ENCODE measurements at regions not wholly inside any gene's neighbourhood (a gene's known extent, or its start where the extent isn't known, plus 50 kb on each side); places are given as distances from the start of the nearest gene placed in this dataset.

- H3K4me2 ChIP-seq (replicated peaks; ENCODE audit: extremely low read depth, low read length, poor library complexity, severe bottlenecking): no peak overlapping the region
- peaks cover 1% of the 10 kb centered on the region in 3 donors for H3K27me3 Mint-ChIP-seq (ENCODE audit: low read depth in 3 of 3)
- H3K4me3 Mint-ChIP-seq: no peak overlapping the region
Measured at GRCh38 chr18:7497081-7497480, 70.0 kb upstream of the PTPRM start.

GRCh38 chr18:7511106-7511505, 56.0 kb upstream of the PTPRM start:
- DNase-seq: no peak
- H3K4me1 Mint-ChIP-seq: no peaks in the 10 kb centered on the region
- H2AFZ ChIP-seq (ENCODE audit: insufficient read depth, low read depth, low read length, poor library complexity, severe bottlenecking): no peak overlapping the region
- H3K4me3 ChIP-seq (replicated peaks in 1 of 3; ENCODE audit: low read depth in 2 of 3, low read length in 3 of 3): no peak overlapping the region
- H3K27me3 Mint-ChIP-seq (ENCODE audit: low read depth in 3 of 3): peaks cover 1 to 3% (median 2%) of the 10 kb centered on the region in 3 donors
- no peak overlapping the region for H3K9ac ChIP-seq (ENCODE audit: insufficient read depth, low read length, poor library complexity, severe bottlenecking)
- intact Hi-C loops (cut with micrococcal nuclease): no loop called here
- H3K27ac ChIP-seq (ENCODE audit: low read depth in 1 of 2, low read length in 2 of 2): no peak overlapping the region
- no peak for TF ChIP-seq CTCF (IDR thresholded peaks at IDR 0.05)
- H3K36me3 ChIP-seq (replicated peaks in 1 of 2; ENCODE audit: control insufficient read depth in 1 of 2, insufficient read depth in 2 of 2, low read length in 2 of 2): no peaks in the 10 kb centered on the region
- no peaks in the 10 kb centered on the region for H3K27me3 ChIP-seq (ENCODE audit: control insufficient read depth in 2 of 2, insufficient read depth in 2 of 2, low read length in 2 of 2)
- H3K4me1 ChIP-seq (ENCODE audit: control insufficient read depth in 1 of 2, insufficient read depth in 2 of 2, low read length in 2 of 2): no peaks in the 10 kb centered on the region
- no peaks in the 10 kb centered on the region for H3K79me2 ChIP-seq (ENCODE audit: insufficient read depth, low read length)
- H3K9me3 ChIP-seq (replicated peaks in 1 of 2; ENCODE audit: control insufficient read depth in 1 of 2, insufficient read depth in 1 of 2, low read length in 2 of 2): no peaks in the 10 kb centered on the region
- H3K4me3 Mint-ChIP-seq: no peak overlapping the region
- H4K20me1 ChIP-seq (ENCODE audit: insufficient read depth, low read length): no peaks in the 10 kb centered on the region
- no peak overlapping the region for H3K4me2 ChIP-seq (replicated peaks; ENCODE audit: extremely low read depth, low read length, poor library complexity, severe bottlenecking)
- 83% methylated on average over 1 of the region's 4 CpGs for WGBS (ENCODE audit: insufficient coverage)
- H3K27ac Mint-ChIP-seq: no peak overlapping the region
- no peaks in the 10 kb centered on the region for H3K36me3 Mint-ChIP-seq
- peaks cover 0 to 5% (median 3%) of the 10 kb centered on the region in 7 donors for H3K9me3 Mint-ChIP-seq

More at GRCh38 chr18:7497081-7497480, 70.0 kb upstream of the PTPRM start:
- Histone ChIP-seq H3K79me2 (ENCODE audit: insufficient read depth, low read length) (no peaks in the 10 kb centered on the region), H3K4me3 (replicated peaks in 1 of 3; ENCODE audit: low read depth in 2 of 3, low read length in 3 of 3) (no peak overlapping the region), H3K9ac (ENCODE audit: insufficient read depth, low read length, poor library complexity, severe bottlenecking) (no peak overlapping the region), H3K27me3 (ENCODE audit: control insufficient read depth in 2 of 2, insufficient read depth in 2 of 2, low read length in 2 of 2) (no peaks in the 10 kb centered on the region), H4K20me1 (ENCODE audit: insufficient read depth, low read length) (no peaks in the 10 kb centered on the region), H3K9me3 (replicated peaks in 1 of 2; ENCODE audit: control insufficient read depth in 1 of 2, insufficient read depth in 1 of 2, low read length in 2 of 2) (no peaks in the 10 kb centered on the region), H3K27ac (ENCODE audit: low read depth in 1 of 2, low read length in 2 of 2) (no peak overlapping the region), H3K4me1 (ENCODE audit: control insufficient read depth in 1 of 2, insufficient read depth in 2 of 2, low read length in 2 of 2) (no peaks in the 10 kb centered on the region), H3K36me3 (replicated peaks in 1 of 2; ENCODE audit: control insufficient read depth in 1 of 2, insufficient read depth in 2 of 2, low read length in 2 of 2) (no peaks in the 10 kb centered on the region), H2AFZ (ENCODE audit: insufficient read depth, low read depth, low read length, poor library complexity, severe bottlenecking) (no peak overlapping the region)
- DNase-seq: no peak
- Mint-ChIP-seq H3K27ac (no peak overlapping the region), H3K9me3 (peaks cover 0 to 5% (median 2%) of the 10 kb centered on the region in 7 donors), H3K4me1 (peaks cover 2% of the 10 kb centered on the region), H3K36me3 (no peaks in the 10 kb centered on the region)
- no peak for TF ChIP-seq CTCF (IDR thresholded peaks at IDR 0.05)
- intact Hi-C loops (cut with micrococcal nuclease): no loop called here

Measured in CD14-positive monocyte (primary cell).